Embryonic facial prominence (tissue), 1 donor: ENCODE measurements at regions not wholly inside any gene's neighbourhood (a gene's known extent, or its start where the extent isn't known, plus 50 kb on each side); places are given as distances from the start of the nearest gene placed in this dataset.
"Not testable (repeated sequence)": the region's sequence is repeated elsewhere in the genome, so short reads cannot be mapped to it uniquely, and the experiment has no call there.

Experiments
- DNase-seq: peaks from one replicate; pipeline ENCODE4 v3.0.0-alpha.2; 2016; ENCODE audit errors: extremely low spot score

- no peak for DNase-seq
Measured at GRCh38 chr2:59798687-59799232, 754.7 kb downstream of the BCL11A start.

GRCh38 chr2:59791004-59791618 is 762.3 kb downstream of the BCL11A start:
- no peak for DNase-seq

- DNase-seq: no peak
Measured at GRCh38 chr2:59790186-59791003, 763.1 kb downstream of the BCL11A start.

GRCh38 chr2:59789523-59789922 is 763.9 kb downstream of the BCL11A start:
- DNase-seq: no peak

- no peak for DNase-seq
Measured at GRCh38 chr2:59787095-59787494, 766.4 kb downstream of the BCL11A start.

GRCh38 chr2:59786684-59787083 is 766.8 kb downstream of the BCL11A start:
- no peak for DNase-seq

- no peak for DNase-seq
Measured at GRCh38 chr2:59779571-59779970, 773.9 kb downstream of the BCL11A start.

GRCh38 chr2:59777120-59777519 is 776.3 kb downstream of the BCL11A start:
- no peak for DNase-seq

GRCh38 chr2:59776726-59777008 is 776.8 kb downstream of the BCL11A start:
- no peak for DNase-seq

- no peak for DNase-seq
Measured at GRCh38 chr2:59774821-59775433, 778.5 kb downstream of the BCL11A start.

- no peak for DNase-seq
Measured at GRCh38 chr2:59770651-59771050, 782.8 kb downstream of the BCL11A start.

- no peak for DNase-seq
Measured at GRCh38 chr2:59761966-59762365, 791.5 kb downstream of the BCL11A start.

GRCh38 chr2:59756150-59756549 is 797.3 kb downstream of the BCL11A start:
- DNase-seq: no peak

- DNase-seq: no peak
Measured at GRCh38 chr2:59754011-59754735, 799.3 kb downstream of the BCL11A start.

- DNase-seq: no peak
Measured at GRCh38 chr2:59752512-59752911, 800.9 kb downstream of the BCL11A start.

- DNase-seq: no peak
Measured at GRCh38 chr2:59752071-59752470, 801.4 kb downstream of the BCL11A start.

GRCh38 chr2:59751214-59751613 is 802.2 kb downstream of the BCL11A start:
- not testable (repeated sequence) for DNase-seq

- no peak for DNase-seq
Measured at GRCh38 chr2:59746291-59746690, 807.2 kb downstream of the BCL11A start.

- no peak for DNase-seq
Measured at GRCh38 chr2:59745085-59745484, 808.4 kb downstream of the BCL11A start.

GRCh38 chr2:59744436-59744835 is 809.0 kb downstream of the BCL11A start:
- no peak for DNase-seq

GRCh38 chr2:59741840-59742239 is 811.6 kb downstream of the BCL11A start:
- DNase-seq: no peak

- no peak for DNase-seq
Measured at GRCh38 chr2:59739166-59739565, 814.3 kb downstream of the BCL11A start.
